HCT116 (cell line): ENCODE measurements at regions not wholly inside any gene's neighbourhood (a gene's known extent, or its start where the extent isn't known, plus 50 kb on each side); places are given as distances from the start of the nearest gene placed in this dataset.

Source experiments
- ATAC-seq: fragments of 200-7000 bp; cut with Tn5 transposase; 2 replicates; pipeline ENCODE4 v1.9.1; 2020; ENCODE audit warnings: mild to moderate bottlenecking, moderate library complexity
- BruUV-seq: library from RNA; stranded (reverse); fragments of 400-500 nt; replicated peaks from 2 replicates; lab custom pipeline; 2021; lab: Mats Ljungman, UMichigan
- CTCF ChIA-PET: fragments of 300-600 bp; sonication (Branson Sonifier 250); formaldehyde crosslinking; loops from one replicate; lab custom pipeline; 2021; ENCODE audit warnings: antibody characterized with exemption; lab: Charles Lee
- POLR2A ChIA-PET: fragments of 300-600, 350-600 bp; sonication (Branson Sonifier 250); formaldehyde crosslinking; loops from one replicate; lab custom pipeline; 2021; ENCODE audit warnings: antibody characterized with exemption; lab: Charles Lee
- RAD21 ChIA-PET, 2 experiments: fragments of 300-600 bp; sonication (Branson Sonifier 250); formaldehyde crosslinking; loops; one replicate each; lab custom pipeline; 2023; ENCODE audit warnings: low total read pairs in 2 of 2; ENCODE audit not compliant: uncharacterized antibody in 2 of 2, unreplicated experiment in 2 of 2, low non-redundant PET in 1 of 2; lab: Charles Lee
- DNase-seq: peaks from one replicate; pipeline ENCODE4 v3.0.0-alpha.2; 2010; ENCODE audit warnings: low read depth, low spot score
- H2AFZ ChIP-seq: fragments of 200-600 bp; shearing (Covaris generic), sonication (generic); 2 replicates; pipeline ENCODE4 v1.6.1; 2017; ENCODE audit warnings: low read depth, mixed run types, mixed read lengths, antibody characterized with exemption, low read length; ENCODE audit not compliant: poor library complexity, severe bottlenecking
- H3K27ac ChIP-seq: 2 replicates; pipeline ENCODE4 v1.5.1; 2012; ENCODE audit warnings: low read depth, low read length
- H3K27me3 ChIP-seq: fragments of 200-600 bp; sonication (generic); 2 replicates; pipeline ENCODE4 v1.6.1; 2016; ENCODE audit warnings: mixed run types, low read length, mixed read lengths; ENCODE audit not compliant: insufficient read depth
- H3K36me3 ChIP-seq, 2 experiments: fragments of 200-500 bp in 1 of 2; fragments of 200-600 bp in 1 of 2; sonication (Bioruptor generic) in 1 of 2; sonication (generic) in 1 of 2; 2 replicates each; pipeline versions ENCODE4 v1.5.1 to v1.6.1; 2014 to 2016; ENCODE audit warnings: low read length in 2 of 2, inconsistent platforms in 1 of 2, mixed read lengths in 1 of 2, mixed run types in 1 of 2; ENCODE audit not compliant: insufficient read depth in 2 of 2, control insufficient read depth in 1 of 2
- H3K4me1 ChIP-seq, 2 experiments: fragments of 200-600 bp in 1 of 2; sonication (generic) in 1 of 2; 2 replicates each; pipeline versions ENCODE4 v1.5.1 to v1.6.1; 2012 to 2017; ENCODE audit warnings: low read length in 2 of 2, inconsistent platforms in 1 of 2, mild to moderate bottlenecking in 1 of 2, mixed read lengths in 1 of 2, mixed run types in 1 of 2, moderate library complexity in 1 of 2; ENCODE audit not compliant: insufficient read depth in 2 of 2, control insufficient read depth in 1 of 2
- H3K4me2 ChIP-seq: fragments of 200-600 bp; sonication (generic); 2 replicates; pipeline ENCODE4 v1.6.1; 2017; ENCODE audit warnings: mixed run types, low read length, mixed read lengths
- H3K4me3 ChIP-seq, 2 experiments: fragments of 200-600 bp in 1 of 2; sonication (generic) in 1 of 2; replicated peaks in 1 of 2; 2 replicates each; pipeline ENCODE4 v1.5.1; 2011 to 2016; ENCODE audit warnings: low read length in 2 of 2, control low read depth in 1 of 2, low read depth in 1 of 2, mild to moderate bottlenecking in 1 of 2, mixed read lengths in 1 of 2, mixed run types in 1 of 2
- H3K79me2 ChIP-seq: fragments of 200-600 bp; sonication (generic); 2 replicates; pipeline ENCODE4 v1.6.1; 2017; ENCODE audit warnings: mild to moderate bottlenecking, mixed run types, low read length, moderate library complexity, mixed read lengths; ENCODE audit not compliant: insufficient read depth
- H3K9ac ChIP-seq: fragments of 200-600 bp; sonication (generic); 2 replicates; pipeline ENCODE4 v1.6.1; 2016; ENCODE audit warnings: low read length, mixed read lengths
- H3K9me2 ChIP-seq: fragments of 200-600 bp; sonication (generic), shearing (Covaris generic); 2 replicates; pipeline ENCODE4 v1.6.1; 2017; ENCODE audit warnings: mixed run types, mild to moderate bottlenecking, moderate library complexity; ENCODE audit not compliant: insufficient read depth
- H3K9me3 ChIP-seq, 2 experiments: fragments of 200-500 bp in 1 of 2; fragments of 200-600 bp in 1 of 2; sonication (Bioruptor generic) in 1 of 2; sonication (generic) in 1 of 2; 2 replicates each; pipeline ENCODE4 v1.6.1; 2014 to 2017; ENCODE audit warnings: low read length in 2 of 2, mixed read lengths in 2 of 2, inconsistent platforms in 1 of 2, low read depth in 1 of 2, mild to moderate bottlenecking in 1 of 2, mixed run types in 1 of 2, moderate library complexity in 1 of 2; ENCODE audit not compliant: control insufficient read depth in 1 of 2, insufficient read depth in 1 of 2
- H4K20me1 ChIP-seq: fragments of 200-600 bp; sonication (generic), shearing (Covaris generic); 2 replicates; pipeline ENCODE4 v1.6.1; 2017; ENCODE audit warnings: mixed run types, mild to moderate bottlenecking, moderate library complexity; ENCODE audit not compliant: insufficient read depth
- CEBPB ChIP-seq: IDR thresholded peaks from 2 replicates; pipeline ENCODE4 v1.6.1; 2012; ENCODE audit warnings: low read depth
- CTCF ChIP-seq, 3 experiments: fragments of 200-600 bp in 1 of 3; sonication (generic) in 1 of 3; IDR thresholded peaks in 2 of 3; conservative IDR thresholded peaks in 1 of 3; 2 replicates each; pipeline ENCODE4 v1.5.1; 2012 to 2017; ENCODE audit warnings: low read depth in 2 of 3, low read length in 2 of 3, antibody characterized with exemption in 1 of 3, borderline replicate concordance in 1 of 3, control low read depth in 1 of 3, mild to moderate bottlenecking in 1 of 3, mixed read lengths in 1 of 3, mixed run types in 1 of 3, moderate library complexity in 1 of 3; ENCODE audit not compliant: insufficient read depth in 1 of 3
- EZH2 ChIP-seq: fragments of 200-600 bp; sonication (generic); IDR thresholded peaks from 2 replicates; pipeline ENCODE4 v1.6.1; 2017; ENCODE audit warnings: antibody characterized with exemption, mixed run types
- EZH2phosphoT487 ChIP-seq: fragments of 200-600 bp; IDR thresholded peaks from 2 replicates; pipeline ENCODE4 v1.6.1; 2018; ENCODE audit warnings: antibody characterized with exemption, borderline replicate concordance
- SRF ChIP-seq: IDR thresholded peaks from 2 replicates; pipeline ENCODE4 v1.6.1; 2012; ENCODE audit warnings: low read depth
- TCF7L2 ChIP-seq: IDR thresholded peaks from 2 replicates; pipeline ENCODE4 v1.7.0; 2011; ENCODE audit warnings: borderline replicate concordance, inconsistent platforms; ENCODE audit not compliant: insufficient read depth, insufficient read length; ENCODE audit errors: extremely low read depth
- intact Hi-C: fragments of 100-400 bp; cut with micrococcal nuclease; formaldehyde crosslinking; loops from 2 replicates; pipeline ENCODE4 v1.10.0; 2022

DNA sequence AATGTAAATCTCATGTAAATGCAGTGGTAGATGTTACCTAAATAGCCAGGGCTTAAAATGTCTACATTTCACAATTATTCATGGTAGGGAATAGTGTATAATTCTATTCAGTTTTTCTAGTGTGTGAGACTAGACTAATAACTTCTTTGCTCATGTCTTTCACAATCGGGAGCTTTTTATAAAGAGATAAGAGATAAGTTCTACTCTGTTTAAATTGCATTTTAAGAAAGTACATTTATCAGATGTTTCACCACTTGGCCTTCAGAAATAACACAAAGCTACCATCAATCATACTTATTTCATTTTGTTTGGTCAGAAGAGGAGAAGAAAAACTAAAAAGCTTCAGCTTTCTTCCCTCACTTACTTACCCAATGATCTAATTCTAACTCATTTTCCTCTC lies 725.5 kb upstream of the FLRT2 start (continued):
- no peak for TF ChIP-seq CTCF (IDR thresholded peaks at IDR 0.05 in 2 of 3, conservative IDR thresholded peaks at IDR 0.05 in 1 of 3; ENCODE audit: borderline replicate concordance in 1 of 3, insufficient read depth in 1 of 3, low read depth in 2 of 3, low read length in 2 of 3)
- TF ChIP-seq EZH2: no peak
- no peak for TF ChIP-seq CEBPB
- TF ChIP-seq TCF7L2: no peak
- TF ChIP-seq EZH2phosphoT487: no peak
- TF ChIP-seq SRF: no peak

- intact Hi-C loops: no loop called here
- no peak for TF ChIP-seq EZH2
- H3K9me3 ChIP-seq: peaks cover 5 to 15% of the 10 kb centered on the region in 2 experiments; a peak in 2 of 4 replicates
- no peaks in the 10 kb centered on the region for H3K4me1 ChIP-seq
- H3K4me3 ChIP-seq: no peak overlapping the region
- BruUV-seq: no TSS peak
- H2AFZ ChIP-seq: no peak overlapping the region
- CTCF ChIA-PET: no interaction called here
- POLR2A ChIA-PET: no interaction called here
- RAD21 ChIA-PET: no interaction called here
- ATAC-seq: no peak
- H3K4me2 ChIP-seq: no peak overlapping the region
- no peaks in the 10 kb centered on the region for H3K79me2 ChIP-seq
- no peak overlapping the region for H3K27ac ChIP-seq
- DNase-seq: no peak
- no peaks in the 10 kb centered on the region for H3K9me2 ChIP-seq
- no peaks in the 10 kb centered on the region for H3K27me3 ChIP-seq
- no peak overlapping the region for H3K9ac ChIP-seq
- no peaks in the 10 kb centered on the region for H3K36me3 ChIP-seq
- no peaks in the 10 kb centered on the region for H4K20me1 ChIP-seq
These were observed 725.0 kb upstream of the FLRT2 start for GRCh38 chr14:84804895-84805294.
